GM19438 (cell line): ENCODE measurements at regions not wholly inside any gene's neighbourhood (a gene's known extent, or its start where the extent isn't known, plus 50 kb on each side); places are given as distances from the start of the nearest gene placed in this dataset.
"Not testable (repeated sequence)": the region's sequence is repeated elsewhere in the genome, so short reads cannot be mapped to it uniquely, and the experiment has no call there.

Experiments used
- ATAC-seq: cut with Tn5 transposase; IDR thresholded peaks from one replicate; pipeline ENCODE4 v1.9.1; 2021; ENCODE audit warnings: low read depth; ENCODE audit not compliant: unreplicated experiment

DNA sequence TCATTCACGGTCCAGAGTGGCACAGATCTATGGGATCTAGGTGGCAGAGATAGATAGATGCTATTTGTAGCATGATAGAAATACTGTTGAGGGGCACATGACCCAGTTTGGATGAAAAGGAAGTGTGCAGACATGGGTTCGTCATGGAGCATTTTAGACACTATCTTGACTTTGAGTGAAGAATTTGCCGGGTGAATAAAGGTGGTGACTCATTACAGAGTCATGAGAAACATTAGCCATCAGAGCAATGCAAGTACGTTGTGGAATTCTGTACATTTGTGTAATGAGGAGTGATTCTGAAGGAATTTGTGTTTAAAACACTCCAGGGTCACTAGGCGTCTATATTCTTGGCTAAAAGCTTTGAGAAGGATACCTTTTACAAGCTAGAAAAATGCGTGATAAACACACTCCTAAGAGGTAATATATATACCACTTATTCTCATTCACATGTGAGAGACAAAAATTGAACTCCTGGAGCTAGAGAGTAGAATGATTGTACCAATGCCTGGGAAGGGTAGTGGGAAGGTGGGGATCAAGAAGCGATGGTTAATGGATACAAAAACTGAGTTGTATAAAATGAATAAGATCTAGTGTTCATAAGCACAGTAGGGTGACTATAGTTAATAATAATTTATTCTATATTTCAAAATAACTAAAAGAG, 593.7 kb upstream of the LUZP2 start:
- ATAC-seq: no peak

DNA sequence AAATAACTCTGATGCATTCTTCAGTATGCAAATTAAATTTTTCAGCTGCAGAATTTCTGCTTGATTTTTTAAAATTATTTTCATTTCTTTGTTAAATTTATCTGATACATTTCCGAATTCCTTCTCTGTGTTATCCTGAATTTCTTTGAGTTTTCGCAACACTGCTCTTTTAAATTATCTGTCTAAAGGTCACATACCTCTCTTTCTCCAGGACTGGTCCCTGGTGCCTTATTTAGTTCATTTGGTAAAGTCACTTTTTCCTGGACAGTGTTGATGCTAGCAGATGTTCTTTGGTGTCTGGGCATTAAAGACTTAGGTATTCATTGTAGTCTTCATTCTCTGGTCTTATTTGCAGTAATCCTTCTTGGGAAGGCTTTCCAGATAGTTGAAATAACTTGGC, 577.4 kb upstream of the LUZP2 start:
- ATAC-seq: no peak

DNA sequence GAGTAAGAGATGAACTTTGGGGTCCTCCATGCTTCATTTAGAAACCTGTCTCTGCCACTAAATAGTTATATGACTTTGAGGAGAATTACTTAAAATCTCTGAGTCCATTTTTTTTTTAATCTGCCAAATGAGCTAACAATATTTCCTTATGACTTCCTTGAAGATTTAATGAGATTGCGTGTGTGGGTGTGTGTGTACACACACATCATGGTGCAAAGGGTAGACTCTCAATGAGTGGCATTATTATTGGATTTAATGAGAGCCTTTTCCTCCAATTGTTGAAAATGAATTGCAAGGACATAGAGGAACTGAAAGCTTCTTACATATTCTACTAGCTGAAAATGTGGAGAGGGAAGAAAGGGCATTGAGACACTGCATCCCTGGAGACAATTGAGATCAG, 573.5 kb upstream of the LUZP2 start:
- ATAC-seq: no peak

DNA sequence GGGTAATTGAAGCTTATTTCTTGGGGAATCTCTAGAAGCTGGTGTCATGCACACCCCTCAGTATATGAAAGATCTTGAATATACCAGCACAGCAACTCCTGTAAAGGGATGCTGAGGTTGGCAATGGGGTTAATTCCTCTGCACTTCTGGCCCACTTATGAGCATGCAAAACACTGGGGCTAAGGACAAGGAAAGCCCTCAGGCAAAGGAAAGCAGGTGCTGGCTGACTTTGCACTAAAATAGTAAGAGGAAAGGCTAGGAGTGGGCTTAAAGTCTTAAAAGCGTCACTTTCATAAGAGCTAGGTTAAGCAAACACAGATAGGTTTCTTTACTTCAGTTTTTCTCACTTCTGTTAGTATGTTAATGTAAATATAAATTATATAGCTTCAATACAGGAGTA, 572.6 kb upstream of the LUZP2 start:
- ATAC-seq: no peak

DNA sequence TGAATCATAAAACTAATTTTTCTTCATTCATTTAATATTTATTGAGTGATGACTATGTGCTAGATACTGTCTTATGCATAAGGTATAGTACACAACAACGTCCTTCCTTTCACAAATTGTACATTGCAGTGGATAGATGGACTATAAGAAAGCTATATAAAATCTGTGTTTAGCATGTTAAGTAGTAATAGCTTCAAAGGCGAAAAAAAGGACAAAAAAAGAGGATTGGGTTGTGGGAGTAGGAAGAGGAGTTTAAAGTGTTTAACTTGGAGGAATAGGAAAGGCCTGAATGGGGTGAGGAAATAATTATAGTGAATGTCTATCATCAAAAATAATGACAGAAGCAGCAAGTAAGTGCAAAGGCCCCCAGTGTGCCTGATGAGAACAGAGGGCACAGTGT, 565.4 kb upstream of the LUZP2 start:
- no peak for ATAC-seq

DNA sequence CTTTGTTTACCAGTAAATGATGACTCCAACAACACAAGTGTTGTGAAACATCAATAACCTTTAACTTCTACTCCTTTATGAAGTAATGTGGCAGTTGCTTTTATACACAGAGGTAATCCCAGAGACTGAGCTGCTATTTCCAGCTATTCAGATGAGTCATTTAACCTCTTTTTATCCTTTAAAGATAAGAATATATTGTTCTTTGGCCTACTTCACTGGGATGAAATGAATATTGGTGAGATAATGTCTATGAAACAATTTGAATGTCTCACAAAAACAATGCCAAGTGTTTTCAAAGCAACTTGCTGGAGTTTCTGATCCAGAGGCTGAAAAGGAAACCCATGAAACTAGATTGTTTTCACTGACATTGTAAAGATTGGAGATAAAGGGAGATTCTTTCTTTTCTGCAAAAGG, 564.4 kb upstream of the LUZP2 start:
- no peak for ATAC-seq

DNA sequence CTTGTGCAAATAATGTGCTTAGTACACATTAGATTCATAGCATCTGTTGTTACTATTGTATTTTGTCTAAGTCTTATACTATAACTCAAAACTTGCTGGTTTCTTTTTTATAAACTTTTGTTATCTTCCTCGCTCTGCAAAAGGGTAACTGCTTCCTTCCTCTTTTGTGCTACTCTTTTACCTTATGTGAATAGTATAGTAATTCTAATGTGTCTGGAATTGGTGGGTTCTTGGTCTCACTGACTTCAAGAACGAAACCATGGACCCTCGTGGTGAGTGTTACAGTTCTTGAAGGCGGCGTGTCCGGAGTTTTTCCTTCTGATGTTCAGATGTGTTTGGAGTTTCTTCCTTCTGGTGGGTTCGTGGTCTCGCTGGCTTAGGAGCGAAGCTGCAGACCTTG, 563.1 kb upstream of the LUZP2 start:
- no peak for ATAC-seq

DNA sequence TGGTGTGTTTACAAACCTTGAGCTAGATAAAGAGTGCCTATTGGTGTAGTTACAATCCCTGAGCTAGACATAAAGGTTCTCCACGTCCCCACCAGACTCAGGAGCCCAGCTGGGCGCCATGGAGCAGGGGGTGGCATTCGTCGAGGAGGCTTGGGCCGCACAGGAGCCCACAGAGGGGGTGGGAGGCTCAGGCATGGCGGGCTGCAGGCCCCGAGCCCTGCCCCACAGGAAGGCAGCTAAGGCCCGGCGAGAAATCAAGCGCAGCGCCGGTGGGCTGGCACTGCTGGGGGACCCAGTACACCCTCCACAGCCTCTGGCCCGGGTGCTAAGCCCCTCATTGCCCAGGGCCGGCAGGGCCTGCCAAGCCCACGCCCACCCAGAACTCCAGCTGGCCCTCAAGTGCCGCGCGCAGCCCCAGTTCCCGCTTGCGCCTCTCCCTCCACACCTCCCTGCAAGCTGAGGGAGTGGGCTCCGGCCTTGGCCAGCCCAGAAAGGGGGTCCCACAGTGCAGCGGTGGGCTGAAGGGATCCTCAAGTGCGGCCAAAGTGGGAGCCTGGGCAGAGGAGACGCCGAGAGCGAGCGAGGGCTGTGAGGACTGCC, 562.1 kb upstream of the LUZP2 start:
- not testable (repeated sequence) for ATAC-seq

DNA sequence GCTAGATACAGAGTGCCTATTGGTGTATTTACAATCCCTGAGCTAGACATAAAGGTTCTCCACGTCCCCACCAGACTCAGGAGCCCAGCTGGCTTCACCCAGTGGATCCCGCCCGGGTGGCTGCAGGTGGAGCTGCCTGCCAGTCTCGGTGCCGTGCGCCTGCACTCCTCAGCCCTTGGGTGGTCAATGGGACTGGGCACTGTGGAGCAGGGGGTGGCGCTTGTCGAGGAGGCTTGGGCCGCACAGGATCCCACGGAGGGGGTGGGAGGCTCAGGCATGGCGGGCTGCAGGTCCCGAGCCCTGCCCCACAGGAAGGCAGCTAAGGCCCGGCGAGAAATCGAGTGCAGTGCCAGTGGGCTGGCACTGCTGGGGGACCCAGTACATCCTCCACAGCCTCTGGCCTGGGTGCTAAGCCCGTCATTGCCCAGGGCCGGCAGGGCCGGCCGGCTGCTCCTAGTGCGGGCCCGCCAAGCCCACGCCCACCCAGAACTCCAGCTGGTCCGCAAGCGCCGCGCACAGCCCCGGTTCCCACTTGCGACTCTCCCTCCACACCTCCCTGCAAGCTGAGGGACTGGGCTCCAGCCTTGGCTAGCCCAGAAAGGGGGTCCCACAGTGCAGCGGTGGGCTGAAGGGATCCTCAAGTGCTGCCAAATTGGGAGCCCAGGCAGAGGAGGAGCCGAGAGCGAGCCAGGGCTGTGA, 554.6 kb upstream of the LUZP2 start:
- ATAC-seq: not testable (repeated sequence)

DNA sequence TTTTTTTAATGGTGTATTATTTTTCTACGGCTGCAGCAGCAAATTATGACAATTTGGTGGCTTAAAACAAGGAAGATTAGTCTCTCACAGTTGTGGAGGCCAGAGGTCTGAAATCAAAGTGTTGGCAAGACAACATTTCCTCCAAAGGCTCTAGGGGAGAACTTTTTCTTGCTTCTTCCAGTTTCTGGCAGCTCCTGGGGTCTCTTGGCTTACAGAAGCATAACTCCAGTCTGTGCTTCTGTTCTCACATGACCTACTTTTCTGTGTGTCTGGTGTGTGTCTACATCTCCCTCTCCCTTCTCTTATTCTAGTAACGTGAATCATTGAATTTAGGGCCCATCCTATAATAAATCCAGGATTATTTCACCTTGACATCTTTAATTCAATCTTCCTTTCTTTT, 551.9 kb upstream of the LUZP2 start:
- no peak for ATAC-seq

DNA sequence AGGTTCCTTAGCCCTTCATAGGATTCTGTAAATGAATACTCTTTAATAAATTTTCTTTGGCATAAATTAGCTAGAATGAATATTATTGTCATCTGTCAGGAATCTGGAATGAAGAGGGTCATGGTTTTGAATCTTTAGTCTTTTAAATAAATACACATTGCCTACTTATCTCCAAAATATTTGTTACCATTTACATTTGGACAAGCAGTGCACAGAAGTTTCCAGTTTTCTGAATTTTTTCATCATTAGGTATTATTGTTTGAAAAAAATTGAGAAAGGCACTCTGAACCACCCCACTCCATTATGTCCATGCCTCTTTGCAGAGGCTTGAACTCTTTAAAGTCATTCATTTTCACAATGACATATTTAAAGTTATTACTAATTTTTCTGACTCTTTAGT, 549.0 kb upstream of the LUZP2 start:
- ATAC-seq: no peak

DNA sequence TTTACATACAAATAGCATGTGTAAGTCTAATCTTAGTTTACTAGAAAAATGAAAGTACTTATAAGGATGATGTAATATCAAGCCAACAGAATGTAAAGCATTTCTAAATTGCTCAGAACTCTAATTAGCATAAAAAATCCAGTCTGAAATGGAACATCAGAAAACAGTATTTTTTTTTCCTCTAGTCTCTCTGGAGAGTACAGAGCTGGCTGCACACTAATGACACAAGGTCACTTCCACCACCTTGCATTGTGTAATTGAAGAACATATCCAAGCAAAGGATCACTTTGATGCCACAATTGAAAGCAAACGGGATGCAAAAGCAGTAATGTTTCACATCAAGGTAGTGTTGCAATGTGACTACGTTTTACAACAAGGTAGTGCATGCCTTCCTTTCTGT, 548.0 kb upstream of the LUZP2 start:
- no peak for ATAC-seq

DNA sequence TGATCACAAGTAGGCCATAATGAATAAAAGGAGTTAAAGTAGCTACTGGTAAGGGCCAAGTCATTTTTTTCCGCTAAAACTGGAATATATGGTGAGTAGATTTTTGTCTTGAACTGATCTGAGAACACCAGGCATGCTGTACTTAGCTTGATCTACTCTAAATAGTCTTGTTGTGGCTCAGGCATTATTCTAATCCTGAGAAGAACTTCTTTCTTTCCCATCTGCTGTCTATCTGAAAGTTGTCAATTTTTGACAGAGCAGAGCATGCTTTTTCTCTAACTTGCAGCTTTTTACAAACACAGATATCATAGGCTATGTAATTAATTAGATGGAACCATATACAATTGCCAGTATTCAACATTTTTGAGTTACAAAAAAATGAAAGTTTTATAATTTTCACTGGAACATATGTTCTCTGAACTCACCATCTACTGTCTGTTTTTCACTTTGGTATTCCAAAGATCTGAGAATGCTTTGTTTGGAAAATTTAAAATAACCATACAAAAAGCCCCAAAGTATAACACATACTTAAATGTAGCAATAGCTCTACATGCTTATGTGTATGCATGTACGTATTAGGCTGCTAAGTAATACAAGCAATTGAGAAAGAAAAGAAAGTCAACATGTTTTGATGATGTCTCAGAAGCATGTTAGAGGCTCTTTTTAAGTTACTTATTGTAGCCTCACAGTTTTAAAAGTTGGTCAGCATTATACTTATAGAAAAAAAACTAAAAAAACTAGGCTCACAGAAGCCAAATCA, 542.7 kb upstream of the LUZP2 start:
- ATAC-seq: no peak

DNA sequence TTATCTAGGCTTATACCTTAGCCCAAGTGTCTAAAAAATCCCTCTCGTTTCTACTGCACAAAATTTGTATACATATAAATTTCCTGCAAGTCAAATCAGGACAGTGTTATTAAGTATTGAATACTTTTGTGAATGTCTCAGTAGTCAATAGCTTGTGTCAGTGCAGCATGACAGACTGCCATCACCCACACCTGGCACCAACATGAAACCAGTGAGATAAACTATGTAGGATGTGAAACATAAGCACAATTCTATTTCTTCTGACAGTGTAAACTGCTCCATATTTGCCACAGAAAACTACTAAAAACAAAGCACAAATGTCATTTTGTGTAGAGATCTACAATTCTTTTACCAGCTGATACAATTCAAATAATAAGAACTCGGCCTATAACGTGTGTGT, 542.1 kb upstream of the LUZP2 start:
- no peak for ATAC-seq

DNA sequence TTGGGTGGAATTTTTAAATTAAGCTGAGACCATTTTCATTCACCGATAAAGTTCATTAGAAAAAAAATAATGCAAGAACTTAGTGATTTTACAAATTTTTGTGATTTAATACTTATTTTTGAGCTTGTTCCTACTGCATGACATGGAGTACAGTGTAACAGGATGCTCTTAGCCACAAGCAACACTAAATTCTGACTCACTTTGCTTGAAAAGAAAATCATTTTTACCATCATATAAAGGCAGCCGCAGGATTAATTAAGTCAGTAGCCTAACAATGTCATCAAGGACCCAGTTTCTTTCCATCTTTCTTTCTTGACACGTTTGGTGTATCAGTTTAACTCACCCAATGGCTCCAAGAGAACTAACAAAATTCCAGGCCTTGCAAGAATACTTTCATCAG, 540.3 kb upstream of the LUZP2 start:
- no peak for ATAC-seq

DNA sequence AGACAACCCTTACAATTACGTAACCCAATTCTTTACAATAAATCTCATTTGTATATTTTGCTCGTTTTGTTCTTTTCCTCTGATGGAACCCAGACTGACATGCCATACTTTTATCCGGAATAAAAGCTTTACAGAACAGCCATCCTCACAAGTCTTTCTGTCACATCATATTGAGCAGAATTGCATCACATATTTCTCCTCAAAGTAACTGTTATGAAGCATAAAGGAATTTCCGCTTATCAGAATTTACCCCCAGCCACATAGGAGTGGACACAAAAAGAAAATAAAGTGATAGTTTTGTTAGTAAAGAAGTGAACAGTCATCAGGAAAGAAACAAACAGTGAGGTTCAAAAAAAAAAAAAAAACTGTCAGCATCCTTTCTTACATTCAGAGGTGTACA, 539.5 kb upstream of the LUZP2 start:
- no peak for ATAC-seq

DNA sequence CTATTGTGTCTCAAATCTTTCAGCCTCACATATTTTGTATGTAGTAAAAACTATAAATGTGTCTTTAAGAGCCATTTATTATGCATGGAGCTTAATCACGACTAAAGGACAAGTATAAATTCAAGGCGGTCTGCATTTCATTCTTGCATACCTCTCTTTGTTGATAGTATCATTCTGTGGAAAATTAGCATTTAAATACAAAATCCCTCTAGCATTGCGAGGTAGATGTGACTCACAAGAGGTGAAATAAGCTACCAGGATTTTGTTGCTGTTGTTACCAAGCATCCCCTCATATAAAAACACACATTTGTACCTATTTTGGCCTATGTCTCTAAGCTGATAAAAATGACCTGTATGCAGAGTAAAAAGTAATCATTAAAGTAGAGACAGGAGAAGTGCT, 537.4 kb upstream of the LUZP2 start:
- no peak for ATAC-seq

DNA sequence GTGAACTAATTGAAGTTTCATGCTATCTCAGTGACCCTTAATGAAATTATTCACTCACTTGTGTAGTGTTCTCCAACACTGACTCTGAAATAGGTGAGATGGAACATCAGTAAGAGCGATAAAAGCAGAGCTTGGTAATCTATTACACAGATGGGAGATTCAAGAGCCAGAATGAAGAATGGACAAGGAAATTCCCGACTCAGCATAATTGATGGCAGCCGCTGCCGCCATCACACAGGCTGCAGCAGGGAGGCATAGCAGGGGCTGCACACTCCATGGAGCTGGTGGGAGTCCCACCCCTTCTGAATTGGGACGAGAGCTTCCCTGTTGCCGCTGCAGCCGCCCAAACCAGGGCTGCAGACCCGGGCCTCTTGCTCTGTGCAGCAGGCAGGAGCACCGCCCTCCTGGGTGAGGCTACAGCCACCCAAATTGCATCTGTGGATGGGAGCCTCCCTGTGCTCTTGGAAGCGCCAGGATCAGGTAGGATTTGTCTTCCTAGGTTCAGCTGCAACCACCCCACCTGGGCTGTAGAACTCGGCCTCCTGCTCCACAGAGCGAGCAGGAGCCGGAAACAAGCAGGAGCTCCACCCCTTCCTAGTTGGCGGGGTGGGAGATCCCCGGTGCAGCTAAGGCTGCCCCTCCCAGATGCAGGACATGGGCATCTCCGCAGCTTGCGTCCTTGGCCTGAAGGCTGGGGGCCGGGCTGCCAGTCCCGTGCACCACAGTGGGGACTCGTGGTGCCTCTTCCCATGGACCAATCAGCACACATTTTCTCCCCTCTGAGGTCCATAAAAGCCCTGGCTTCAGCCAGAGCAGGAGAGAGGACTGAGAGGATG, 535.1 kb upstream of the LUZP2 start:
- ATAC-seq: no peak

DNA sequence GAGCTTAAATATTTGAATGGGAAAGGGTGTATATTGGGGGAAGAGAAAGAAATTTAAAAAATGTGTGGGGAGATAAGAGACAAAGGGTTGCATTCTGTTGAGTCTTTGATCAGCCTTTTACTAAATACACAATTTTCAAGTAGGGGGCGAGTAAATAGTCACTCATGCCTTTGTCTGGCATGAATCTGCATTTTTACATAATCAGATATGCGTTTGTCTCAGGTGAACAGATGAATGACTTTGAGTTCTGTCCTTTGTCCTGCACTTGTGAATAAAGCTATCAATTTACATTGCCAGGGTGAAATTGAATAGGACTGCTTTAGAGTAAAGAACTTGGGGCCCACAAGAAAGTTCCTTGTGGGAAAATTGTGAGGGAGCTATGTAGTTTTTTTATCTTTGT, 523.6 kb upstream of the LUZP2 start:
- no peak for ATAC-seq

DNA sequence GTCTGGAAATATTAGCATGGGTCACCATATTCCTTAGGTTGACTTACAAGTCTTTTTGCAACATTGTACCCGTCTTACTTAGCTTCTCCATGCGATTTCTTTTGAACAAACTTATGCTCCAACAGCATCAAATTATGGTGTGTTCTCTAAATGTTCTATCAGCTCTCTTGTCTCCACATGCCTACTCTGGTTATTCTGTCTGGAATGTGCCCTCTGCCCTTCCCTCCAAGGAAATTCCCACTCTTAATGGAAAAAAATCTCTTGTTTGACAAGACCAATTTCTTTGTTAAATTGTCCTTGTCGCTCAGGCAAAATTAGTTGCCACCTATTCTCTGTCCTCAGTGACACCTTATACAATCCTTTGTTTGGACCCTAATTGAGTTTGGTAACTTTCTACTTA, 522.8 kb upstream of the LUZP2 start:
- ATAC-seq: no peak

DNA sequence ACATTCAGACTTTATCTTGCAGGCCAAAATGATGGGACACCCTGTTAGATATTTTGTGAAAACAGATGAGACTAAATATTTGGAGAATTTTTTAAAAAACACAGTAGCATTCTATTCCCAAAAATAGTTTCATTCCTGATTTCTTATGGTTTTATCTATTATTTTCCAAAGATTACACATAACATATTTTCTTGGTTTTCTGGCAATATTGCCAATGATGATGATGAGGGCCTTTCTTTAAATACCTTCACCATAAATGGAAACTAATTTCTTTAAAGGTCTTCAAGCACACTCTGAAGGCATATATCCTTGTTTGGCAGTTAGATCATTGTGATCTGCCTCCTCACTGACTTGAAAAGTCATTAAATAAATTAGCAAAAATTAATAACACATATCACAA, 522.3 kb upstream of the LUZP2 start:
- no peak for ATAC-seq
